Activated effector memory CD4-positive, alpha-beta T cell treated with Interleukin-2 at 50 U/mL for 16 hours (primary cell): ENCODE measurements at regions not wholly inside any gene's neighbourhood (a gene's known extent, or its start where the extent isn't known, plus 50 kb on each side); places are given as distances from the start of the nearest gene placed in this dataset.

Source experiments
- DNase-seq: peaks from one replicate; pipeline ENCODE4 v3.0.0-alpha.2; 2020

DNA sequence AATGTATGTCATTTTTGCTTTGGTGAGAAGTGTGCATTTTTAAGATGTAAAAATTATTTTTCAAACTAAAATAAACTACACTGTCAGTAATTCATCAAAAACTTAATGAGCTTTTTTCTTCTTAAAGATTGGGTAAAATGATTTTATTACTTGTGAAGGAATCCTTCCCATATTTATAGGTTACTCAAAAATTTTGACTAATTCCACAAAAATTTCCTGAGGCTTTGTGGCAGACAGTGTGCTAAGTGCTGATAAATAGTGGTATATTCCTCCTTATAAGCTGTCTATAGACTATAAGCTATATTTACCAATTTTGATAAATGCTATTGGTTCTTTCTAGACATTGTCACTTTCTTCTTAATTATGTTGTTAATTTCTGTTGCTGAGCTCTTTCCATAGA is 284.5 kb upstream of the SEMA6D start:
- no peak for DNase-seq

DNA sequence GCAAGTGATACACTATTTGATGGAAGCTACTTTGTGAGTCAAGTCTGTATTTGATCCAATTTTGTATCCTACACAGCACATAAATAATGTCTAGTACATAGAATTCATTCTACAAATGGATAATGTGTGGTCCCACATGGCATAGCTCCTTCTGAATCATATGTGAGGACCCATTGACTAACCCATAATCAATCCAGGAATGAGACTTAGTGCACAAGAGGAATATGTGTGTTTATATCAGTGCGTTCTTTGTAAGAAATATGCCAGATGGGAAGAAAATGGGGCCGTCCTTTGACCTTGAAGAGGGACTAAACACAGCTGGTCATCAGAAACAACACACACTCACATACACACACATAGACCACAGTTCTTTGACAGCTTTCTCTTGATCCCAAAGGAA is 282.7 kb upstream of the SEMA6D start:
- no peak for DNase-seq

DNA sequence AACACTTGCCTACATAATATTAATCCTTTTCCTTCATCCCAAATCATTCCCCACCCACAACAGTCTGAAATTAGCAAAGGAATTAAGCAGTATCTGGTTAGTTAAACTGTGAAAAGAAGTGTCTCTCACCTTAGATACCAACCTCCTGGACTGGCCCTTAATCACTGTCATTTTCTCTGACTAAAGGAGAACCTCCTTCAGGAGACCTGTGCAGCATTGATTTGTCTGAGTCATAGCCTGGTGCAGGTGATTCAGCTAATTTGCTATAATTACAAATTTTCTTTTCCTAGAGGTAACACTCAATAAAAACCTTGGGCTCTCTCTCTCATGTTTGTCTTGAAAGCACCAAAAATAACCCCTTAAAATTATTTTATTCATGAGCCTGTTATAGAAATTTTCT is 279.8 kb upstream of the SEMA6D start:
- no peak for DNase-seq

DNA sequence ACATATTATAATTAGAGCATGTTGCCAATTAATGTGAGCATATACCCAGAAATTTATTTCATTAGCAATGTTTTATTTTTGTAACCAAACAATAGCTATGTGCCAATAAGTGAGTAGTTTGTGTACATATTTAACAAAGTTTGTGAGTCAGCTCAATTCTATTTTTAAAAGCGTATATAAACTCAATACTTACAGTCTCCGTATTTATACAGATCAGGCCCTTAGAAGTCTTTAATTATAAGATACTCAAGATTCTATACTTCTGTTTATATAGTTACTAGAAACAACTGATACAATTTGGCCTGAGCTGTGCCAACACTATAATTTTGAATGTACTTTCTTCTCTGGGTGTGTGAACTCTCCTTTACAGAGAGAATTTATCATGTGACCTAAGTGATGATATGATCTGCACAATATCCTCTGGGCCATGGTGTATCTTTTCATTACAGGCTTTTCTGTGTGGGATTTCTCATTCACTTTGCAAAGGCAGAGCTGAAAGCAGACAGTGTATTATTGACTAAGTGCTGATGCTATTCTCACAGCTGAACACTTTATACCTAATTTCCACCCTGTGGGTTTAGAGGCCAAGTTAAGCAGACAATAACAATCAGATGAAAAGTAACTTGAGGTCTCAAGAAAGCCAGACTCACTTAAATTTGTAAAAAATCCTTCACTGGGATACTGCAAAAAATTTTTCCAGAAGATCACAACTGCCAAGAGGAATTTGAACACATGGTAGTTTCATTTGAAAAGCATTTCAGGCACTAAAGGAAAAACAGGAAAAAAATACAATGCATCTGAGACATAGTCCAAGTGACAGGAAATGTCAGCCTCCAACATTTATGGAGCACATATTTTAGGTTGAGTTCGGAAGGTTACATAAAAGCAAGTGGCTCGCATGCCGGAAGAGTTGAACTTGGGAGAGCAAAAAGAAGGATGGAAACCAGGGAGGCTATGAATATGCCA is 277.9 kb upstream of the SEMA6D start:
- no peak for DNase-seq

DNA sequence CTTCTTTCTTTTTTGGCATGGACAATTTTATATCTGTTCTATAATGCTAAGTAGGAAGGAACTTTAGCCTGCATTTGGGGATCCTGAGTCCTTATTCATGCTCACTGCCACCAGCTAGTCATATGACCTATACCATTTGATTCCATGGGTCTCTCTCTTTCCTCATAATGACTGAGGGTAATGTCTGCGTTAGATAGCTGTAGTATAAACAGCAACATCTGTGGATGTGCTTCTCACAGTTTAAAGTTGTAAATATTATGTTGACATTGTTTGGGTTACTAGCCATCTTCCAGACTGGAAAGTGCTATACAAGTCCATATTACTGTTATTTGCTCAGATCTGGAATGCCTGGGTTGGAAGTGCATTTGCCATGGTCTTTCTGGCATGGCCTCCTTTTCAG is 274.9 kb upstream of the SEMA6D start:
- no peak for DNase-seq

DNA sequence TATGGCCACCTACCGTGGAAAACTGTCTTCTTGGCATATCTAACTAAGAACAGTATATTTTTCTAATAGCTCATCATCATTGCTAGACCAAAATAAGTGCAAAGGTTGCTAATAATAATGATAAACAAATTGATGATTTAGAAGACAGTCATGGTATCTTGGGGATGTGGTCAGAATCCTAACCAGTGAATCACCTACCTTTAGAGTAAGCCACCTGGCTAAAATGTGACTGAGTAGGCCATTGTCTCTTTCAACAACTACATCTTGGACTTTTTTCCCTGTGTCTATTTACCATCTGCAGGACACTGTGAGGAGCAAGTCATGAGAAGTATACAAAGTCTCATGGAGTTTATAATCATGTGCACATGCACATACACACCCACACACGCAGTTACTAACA is 273.5 kb upstream of the SEMA6D start:
- DNase-seq, result no peak

DNA sequence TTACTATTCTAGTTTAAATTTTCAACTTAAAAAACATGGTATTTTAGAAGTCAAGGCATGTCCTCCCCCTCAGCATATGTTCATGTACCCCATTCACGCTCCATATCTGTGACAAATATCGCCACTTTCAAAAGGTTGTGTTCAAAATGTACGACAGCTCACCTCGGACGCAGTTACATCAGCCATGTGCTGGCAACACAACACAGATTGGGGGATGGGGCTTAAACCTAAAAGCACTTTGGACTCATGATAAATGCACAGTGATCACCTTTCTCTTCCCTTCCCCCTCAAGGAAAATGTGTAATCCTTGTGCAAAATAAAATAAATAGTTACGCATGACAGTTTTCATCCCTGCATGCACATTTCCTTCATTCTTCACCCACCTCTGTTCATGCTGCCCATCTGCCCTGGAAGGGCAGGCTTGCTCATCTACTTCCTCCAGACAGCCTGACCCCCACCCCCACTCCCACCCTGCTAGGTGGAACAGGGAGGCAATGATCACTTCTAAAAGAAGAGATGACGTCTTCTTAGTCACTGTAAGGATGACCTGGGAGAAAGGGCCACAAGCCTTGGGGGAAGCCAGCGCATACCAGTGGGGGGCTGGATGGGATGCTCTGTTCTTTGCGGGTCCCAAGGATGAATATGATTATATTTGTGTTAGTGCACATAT is 271.4 kb upstream of the SEMA6D start:
- no peak for DNase-seq

DNA sequence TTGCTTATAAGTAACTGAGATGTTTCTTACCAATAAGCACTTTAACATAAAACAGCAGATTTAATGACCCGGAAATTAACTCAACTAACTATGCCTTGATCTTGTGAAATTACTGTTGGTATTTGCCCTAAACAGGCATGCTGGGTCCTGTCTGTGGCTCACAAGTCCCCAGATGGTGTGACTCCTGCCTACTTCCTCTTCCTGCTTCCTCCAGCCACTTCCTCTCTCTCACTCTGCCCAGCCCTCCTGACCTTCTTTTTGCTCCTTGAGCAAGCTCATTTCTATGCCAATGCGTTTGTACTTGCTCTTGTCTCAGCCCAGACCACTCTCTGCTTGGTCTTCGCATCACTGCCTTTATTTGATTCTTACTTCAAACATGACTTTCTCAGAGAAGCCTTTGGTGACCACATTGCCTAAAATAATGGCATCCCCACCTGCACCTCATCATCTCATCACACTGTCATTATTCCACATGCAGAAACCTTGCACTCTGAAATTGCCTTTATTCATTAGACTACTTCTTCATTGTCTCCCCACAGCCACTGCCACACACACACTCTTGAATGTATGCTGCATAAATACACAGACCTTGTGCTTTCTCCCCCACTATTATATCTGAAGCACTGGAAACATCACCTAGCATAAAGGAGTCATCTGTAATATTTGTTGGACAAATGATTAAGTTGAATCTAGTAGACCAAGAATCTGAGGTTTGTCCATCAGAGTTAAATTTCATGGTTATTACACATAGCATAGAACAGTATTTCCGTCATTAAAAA is 256.3 kb upstream of the SEMA6D start:
- no peak for DNase-seq

DNA sequence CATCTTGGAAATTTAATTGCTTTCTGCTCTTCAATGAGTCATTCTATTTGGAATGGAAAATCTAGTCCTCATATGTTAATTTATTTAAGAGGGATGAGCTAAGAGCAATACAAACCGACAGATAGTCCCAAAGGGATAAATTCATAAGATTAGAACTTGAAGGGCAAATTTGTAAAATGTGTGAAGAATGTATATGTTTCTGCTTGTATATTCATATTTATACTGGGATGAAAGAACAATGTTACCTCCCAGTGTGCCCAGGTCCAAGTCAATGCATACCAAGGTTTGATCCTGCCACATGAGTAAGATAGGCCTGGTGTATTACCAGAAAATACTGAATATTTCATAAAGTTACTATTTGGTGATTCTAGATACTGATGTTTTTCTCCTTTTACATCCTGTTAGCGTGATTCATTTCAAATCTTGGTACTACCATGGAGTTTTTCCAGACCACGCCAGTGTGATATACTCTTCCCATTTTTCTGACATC is 255.6 kb upstream of the SEMA6D start:
- DNase-seq, result no peak

DNA sequence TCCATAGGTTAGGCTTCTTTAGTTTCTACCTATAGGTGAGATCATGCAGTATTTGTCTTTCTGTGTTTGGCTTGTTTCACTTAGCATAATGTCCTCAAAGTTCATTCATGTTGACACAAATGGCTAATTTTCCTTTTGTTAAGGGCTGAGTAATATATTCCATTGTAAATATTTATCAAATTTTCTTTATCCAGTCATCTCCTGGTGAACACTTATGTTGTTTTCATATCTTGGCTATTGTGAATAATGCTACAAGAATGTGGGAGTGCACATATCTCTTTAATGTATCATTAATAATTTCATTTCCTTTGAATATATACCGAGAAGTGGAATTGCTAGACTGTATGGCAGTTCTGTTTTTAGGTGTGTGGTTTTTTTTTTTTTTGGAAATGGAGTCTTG is 250.9 kb upstream of the SEMA6D start:
- no peak for DNase-seq

DNA sequence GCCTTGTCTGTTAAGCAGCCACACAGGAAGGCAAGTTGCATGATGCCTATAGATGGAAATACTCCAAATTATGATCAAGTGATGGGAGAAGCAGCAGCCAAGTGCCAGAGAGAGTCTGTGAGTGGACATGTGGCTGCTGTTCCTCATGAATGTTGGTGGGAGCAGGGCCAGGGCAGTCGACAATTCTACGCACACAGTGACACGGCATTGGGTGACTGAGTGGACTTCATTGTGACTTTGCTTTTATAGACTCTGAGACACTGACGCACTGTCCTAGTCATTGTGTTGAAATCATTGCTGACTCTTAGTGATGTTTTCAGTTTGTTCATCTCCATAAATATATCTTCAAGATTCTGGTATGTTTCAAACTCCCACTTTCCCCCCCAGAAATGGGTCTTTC is 246.3 kb upstream of the SEMA6D start:
- DNase-seq, result no peak

DNA sequence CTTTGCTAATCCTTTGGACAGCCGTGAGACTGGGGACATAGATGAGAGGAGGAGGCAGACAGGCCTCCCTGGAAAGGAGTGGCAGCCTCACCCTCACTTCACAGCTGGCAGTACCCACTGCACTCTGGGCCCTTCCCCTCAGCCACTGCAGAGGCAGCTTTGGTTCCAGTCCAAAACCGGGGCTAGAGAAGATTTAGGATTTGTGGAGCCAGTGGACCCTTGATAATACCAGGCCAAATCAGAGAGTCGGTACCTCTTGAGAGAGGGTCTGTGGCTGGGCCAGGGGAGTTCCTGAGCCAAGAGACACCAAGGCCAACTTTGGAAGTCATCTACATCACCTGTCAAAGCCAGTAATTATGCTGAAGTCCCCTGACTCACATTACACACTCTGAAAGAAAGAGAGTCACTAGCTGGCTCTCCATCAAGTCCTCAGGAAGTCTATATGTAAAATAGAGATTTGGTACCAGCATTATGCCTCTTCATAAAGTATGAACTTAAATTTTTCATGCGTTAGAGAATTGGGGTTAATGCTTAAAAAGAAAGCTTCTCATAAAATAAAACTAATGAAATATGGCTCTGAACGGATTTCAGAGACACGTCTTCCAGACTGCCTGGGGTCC is 244.1 kb upstream of the SEMA6D start:
- no peak for DNase-seq

DNA sequence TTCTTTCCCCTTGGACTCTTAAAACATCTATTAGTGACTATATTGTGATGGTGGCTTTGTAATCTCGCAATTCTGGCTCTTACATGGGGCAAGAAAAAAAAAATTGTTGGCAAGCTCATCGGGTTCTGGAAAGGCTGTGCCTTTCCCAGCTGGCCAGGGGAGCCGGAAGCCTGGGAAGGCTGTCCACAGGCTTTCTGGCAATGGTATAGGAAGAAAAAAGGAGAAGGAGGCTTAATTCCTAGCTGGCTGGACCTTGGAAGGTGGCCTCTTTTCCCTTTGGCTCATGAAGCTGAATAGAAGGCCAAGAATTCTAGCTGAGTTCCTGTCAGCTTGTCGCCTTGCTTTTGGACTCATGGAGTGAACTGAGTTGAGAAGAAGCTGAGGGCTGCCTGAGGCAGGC is 243.5 kb upstream of the SEMA6D start:
- no peak for DNase-seq

DNA sequence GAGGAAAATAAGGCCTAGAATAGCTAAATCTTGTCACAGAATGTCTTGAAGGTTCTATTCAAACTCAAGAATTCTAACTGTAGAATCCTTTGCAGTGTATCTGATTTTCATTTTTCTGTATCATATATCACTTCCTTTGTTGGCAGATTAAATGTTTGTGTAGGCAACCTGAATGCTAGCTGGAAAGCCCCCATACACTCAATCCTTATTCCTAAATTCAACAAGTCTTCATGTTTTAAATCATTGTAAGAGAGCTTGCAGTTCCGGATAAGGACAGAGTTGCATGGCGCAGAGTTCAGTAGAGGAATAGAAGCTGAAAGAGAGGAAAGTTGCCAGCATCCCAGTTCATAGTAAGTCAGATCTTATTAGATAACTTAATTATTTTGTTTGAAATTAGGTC is 242.0 kb upstream of the SEMA6D start:
- no peak for DNase-seq

DNA sequence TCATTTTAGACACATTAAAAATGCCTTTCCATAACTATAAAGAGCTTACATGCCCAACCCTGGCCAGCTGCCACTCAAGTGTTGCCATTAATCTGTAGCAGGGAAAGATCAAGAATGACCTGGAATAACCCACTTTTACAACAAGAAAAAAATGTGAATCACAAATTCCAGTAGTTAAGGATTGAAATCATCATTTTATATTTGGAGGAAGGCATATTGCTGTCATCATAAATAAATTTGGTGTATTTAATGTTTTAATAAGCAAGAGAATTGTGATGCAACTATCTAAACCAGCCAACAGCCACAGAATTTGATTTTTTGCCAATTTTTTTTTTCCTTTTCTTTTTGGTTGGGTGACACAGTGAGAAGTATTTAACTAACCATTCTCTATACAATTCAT is 240.0 kb upstream of the SEMA6D start:
- no peak for DNase-seq

DNA sequence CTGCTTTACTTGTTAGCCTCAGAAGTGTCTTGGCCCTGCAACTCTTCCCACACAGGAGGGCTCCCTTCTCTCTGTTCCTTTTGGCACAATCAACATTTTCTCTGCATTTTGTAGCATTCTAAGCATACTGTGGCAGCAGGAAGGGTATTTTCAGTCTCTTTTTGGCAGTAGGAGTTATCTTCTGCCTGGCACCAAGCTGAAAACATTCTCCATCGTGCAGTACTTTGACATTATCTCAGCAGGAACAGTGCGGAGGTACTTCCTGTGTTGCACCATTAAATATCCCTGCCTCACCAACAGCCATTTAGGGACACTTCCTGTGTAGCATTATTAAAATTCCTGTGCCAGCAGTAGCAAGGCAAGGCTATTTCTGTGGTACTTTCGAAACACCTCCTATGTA is 233.2 kb upstream of the SEMA6D start:
- no peak for DNase-seq

DNA sequence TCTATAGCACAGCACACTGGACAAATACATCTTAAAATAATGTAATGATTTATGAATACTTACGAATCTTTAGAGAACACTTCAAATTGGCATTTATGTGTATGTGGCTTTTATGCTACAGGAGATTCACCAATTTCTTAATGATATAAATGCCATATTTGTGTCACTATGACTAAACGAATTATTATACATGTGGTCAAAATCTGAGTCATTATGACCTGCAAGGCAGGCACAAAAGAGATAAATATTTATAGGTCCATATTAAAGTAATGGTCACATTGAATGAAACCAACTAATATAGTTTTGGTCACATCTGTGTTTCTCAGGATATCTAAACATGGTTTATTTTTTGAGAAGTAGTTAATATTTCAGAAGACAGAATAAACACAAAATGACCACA is 232.3 kb upstream of the SEMA6D start:
- no peak for DNase-seq

DNA sequence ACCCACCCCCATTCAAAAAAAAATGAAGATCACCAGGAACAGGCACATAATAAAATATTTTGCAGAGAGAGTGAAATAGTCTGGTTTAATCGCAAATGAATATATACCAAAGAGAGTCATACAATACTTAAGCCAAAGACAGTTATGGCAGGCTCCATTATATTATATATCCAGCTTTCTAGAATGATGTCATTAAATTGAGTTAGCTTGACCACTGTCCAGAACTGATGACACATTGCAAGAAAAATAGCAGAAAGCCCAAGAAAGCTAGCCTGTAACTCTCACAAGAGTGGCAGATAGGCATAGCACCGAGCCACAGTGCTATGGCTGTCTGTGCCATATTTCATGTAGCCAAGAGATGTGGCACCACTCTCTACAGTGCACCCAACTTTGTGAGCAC is 231.9 kb upstream of the SEMA6D start:
- DNase-seq, result no peak

DNA sequence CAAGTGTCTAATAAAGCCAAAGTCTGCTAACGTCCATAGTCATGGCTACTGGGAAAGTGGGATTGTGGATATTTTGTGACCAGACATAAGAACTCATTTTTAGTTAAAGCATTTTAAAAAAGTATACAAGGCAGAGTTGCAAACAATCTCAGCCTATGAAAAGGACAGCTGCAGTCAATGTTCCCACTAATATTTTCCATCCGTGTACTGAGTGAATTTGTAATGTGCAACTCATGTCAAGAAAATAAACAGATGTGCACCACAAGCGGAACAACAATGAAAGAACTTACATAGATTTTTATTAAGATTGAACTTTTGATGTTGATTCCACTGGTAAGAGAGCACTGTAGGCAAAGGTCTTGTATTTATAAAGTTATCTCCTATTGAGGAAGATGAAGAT is 231.3 kb upstream of the SEMA6D start:
- no peak for DNase-seq

DNA sequence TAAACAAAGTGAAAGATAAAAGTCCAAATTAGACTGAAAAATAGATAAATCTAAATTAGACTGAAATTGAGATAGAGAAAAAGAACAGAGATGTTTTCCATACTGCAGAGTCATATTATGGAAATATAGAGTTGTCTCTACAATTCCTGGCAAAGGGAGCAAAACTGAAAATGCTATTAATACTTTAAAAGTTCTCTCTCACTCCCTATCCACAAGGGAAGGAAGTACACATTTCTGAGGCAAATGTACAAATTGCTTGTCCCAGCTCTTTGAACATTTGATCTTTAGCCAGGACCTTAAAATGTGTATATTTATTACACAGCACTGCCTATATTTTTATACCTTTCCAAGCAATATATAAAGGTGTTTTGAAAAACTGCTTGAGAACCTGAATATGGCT is 225.1 kb upstream of the SEMA6D start:
- no peak for DNase-seq

DNA sequence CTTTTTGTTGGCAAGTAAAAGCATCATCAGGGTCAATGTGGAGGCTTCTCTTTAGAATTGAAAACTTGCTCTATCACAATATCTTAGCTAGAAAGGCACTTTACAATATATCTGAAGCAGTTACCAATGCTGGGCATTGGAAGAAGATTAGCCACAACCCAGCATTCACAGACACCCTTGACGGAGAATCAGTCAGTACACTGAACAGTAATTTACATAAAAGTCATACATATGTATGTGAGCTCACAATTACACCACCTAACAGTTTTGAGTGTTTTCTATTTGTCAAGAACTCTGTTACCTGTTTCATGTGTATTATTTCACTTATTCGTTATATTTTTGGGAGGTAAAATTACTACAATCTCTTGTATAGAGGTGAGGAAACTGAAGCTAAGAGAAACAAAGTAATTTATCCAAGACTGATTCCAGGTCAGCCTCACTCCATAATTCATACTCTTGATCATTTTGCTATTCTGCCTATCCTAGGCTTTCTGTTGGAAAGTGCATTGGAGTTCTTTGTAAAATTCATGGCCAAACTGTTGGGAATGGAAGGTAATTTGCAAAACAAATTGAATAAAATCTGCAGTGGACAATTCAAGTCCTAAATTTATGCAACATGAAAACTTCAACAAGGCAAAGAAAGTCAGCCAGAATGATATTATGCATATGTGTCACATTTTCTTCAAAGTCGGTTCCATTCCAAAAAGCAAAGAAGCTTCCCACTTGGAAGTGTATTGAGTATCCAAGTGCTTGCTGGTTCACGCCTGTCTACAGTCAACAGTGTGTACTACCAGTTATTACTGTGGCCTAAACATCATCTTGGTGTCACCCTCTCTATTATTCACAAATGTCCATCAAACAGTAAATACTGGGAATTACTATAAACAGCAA is 223.7 kb upstream of the SEMA6D start:
- no peak for DNase-seq
